H7 (cell line): ENCODE measurements at regions not wholly inside any gene's neighbourhood (a gene's known extent, or its start where the extent isn't known, plus 50 kb on each side); places are given as distances from the start of the nearest gene placed in this dataset.
"Not testable (repeated sequence)": the region's sequence is repeated elsewhere in the genome, so short reads cannot be mapped to it uniquely, and the experiment has no call there.

Experiments used
- DNase-seq: peaks from one replicate; pipeline ENCODE4 v3.0.0; 2012
- H3K27me3 ChIP-seq: 2 replicates; pipeline ENCODE4 v1.6.0; 2011; ENCODE audit warnings: mild to moderate bottlenecking, low read length; ENCODE audit not compliant: control insufficient read depth, insufficient read depth
- H3K36me3 ChIP-seq: replicated peaks from 2 replicates; pipeline ENCODE4 v1.5.1; 2011; ENCODE audit warnings: low read length; ENCODE audit not compliant: control insufficient read depth, insufficient read depth
- H3K4me3 ChIP-seq: 2 replicates; pipeline ENCODE4 v1.5.1; 2011; ENCODE audit warnings: low read depth, mild to moderate bottlenecking, control low read depth, low read length, moderate library complexity; ENCODE audit not compliant: insufficient read depth

DNA sequence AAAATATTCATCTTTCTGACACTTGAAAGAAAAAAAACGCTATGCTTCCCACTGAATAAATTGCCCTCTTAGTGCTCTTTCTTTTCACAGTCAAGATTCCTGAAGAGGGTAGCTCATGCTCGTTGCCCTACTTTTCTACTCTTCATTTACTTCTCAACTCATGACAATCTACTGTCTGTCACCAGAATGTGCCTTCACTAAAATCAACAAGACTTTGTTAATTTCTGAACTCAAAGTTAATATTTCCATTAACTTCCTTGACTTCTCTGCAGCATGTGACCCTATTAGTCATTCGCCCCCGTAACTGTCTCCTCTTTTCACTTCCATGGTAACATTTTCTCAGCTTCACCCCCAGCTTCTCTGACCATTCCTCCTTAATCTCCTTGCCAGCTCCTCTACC is 98.9 kb upstream of the MAPRE2 start:
- H3K4me3 ChIP-seq, result no peak overlapping the region
- no peak for DNase-seq

GRCh38 chr18:34942975-34943374 is 98.2 kb upstream of the MAPRE2 start:
- no peak for DNase-seq
- no peaks in the 10 kb centered on the region for H3K27me3 ChIP-seq

More for the DNA sequence above, 98.9 kb upstream of the MAPRE2 start:
- Histone ChIP-seq H3K27me3 (no peaks in the 10 kb centered on the region), H3K36me3 (no peaks in the 10 kb centered on the region)

GRCh38 chr18:34943587-34943986 is 97.6 kb upstream of the MAPRE2 start:
- H3K36me3 ChIP-seq, result no peaks in the 10 kb centered on the region
- no peak overlapping the region for H3K4me3 ChIP-seq
- H3K27me3 ChIP-seq, result no peaks in the 10 kb centered on the region
- DNase-seq, result no peak

More at GRCh38 chr18:34942975-34943374, 98.2 kb upstream of the MAPRE2 start:
- Histone ChIP-seq H3K4me3 (no peak overlapping the region), H3K36me3 (no peaks in the 10 kb centered on the region)

- Histone ChIP-seq H3K27me3 (no peaks in the 10 kb centered on the region), H3K36me3 (no peaks in the 10 kb centered on the region), H3K4me3 (no peak overlapping the region)
- no peak for DNase-seq
Measured at GRCh38 chr18:34947711-34948125, 93.5 kb upstream of the MAPRE2 start.

GRCh38 chr18:34951625-34952379 is 89.4 kb upstream of the MAPRE2 start:
- H3K27me3 ChIP-seq, result no peaks in the 10 kb centered on the region
- no peak for DNase-seq
- H3K36me3 ChIP-seq, result no peaks in the 10 kb centered on the region
- no peak overlapping the region for H3K4me3 ChIP-seq

DNA sequence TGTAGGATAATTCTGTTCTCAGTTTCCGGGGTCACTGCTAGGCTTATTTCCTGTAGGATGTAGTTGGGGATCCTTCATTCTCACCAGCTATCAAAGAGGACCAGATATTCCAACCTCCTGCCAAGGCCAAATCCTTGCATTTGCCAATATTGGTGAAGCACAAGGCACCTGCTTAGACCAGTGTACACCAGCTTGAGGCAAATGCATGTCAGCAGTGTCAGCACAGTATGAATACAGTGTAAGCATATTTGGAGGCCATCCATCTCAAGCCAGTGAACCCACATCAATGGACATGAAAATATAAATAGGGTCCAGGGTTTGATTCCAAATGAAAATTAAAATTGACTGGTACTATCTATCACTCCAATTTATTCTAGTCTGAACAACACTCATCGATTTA is 88.0 kb upstream of the MAPRE2 start:
- H3K36me3 ChIP-seq, result no peaks in the 10 kb centered on the region
- no peaks in the 10 kb centered on the region for H3K27me3 ChIP-seq
- no peak overlapping the region for H3K4me3 ChIP-seq
- no peak for DNase-seq

DNA sequence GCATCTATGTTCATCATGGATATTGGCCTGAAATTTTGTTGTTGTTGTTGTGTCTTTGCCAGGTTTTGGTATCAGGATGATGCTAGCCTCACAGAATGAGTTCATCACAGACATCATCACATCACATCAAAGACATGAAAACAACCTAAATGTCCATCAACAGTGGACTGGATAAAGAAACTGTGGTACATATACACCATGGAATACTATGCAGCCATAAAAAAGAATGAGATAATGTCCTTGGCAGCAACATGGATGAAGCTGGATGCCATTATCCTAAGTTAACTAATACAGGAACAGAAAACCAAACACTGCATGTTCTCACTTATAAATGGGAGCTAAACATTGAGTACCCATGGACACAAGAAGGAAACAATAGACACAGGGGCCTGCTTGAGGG is 85.7 kb upstream of the MAPRE2 start:
- not testable (repeated sequence) for H3K4me3 ChIP-seq, H3K36me3 ChIP-seq, H3K27me3 ChIP-seq, DNase-seq

GRCh38 chr18:34956663-34957062 is 84.5 kb upstream of the MAPRE2 start:
- no peak for DNase-seq
- Histone ChIP-seq H3K27me3 (no peaks in the 10 kb centered on the region), H3K36me3 (no peaks in the 10 kb centered on the region)

GRCh38 chr18:34957119-34957863 is 83.9 kb upstream of the MAPRE2 start:
- Histone ChIP-seq H3K36me3 (no peaks in the 10 kb centered on the region), H3K4me3 (no peak overlapping the region), H3K27me3 (no peaks in the 10 kb centered on the region)
- no peak for DNase-seq

More at GRCh38 chr18:34956663-34957062, 84.5 kb upstream of the MAPRE2 start:
- no peak overlapping the region for H3K4me3 ChIP-seq

DNA sequence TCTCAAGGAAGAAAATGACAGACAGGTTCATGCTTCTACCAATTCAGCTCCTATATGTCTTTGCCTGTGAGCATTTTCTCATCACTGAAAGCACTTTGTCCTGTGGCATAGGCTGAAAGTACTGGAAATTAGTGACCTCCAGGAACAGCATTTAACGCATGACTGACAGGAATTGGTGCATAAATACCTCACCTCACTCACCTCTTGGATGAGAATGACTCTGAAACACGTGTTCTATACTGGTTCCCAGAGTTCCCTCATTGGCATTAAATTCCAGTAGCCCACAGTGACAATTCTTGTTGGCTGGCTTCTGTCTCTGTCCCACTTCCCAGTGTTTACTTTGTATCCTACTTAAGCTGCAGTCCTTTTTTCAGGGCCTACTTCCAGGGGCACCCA is 83.4 kb upstream of the MAPRE2 start:
- Histone ChIP-seq H3K4me3 (no peak overlapping the region), H3K36me3 (no peaks in the 10 kb centered on the region), H3K27me3 (no peaks in the 10 kb centered on the region)
- no peak for DNase-seq

DNA sequence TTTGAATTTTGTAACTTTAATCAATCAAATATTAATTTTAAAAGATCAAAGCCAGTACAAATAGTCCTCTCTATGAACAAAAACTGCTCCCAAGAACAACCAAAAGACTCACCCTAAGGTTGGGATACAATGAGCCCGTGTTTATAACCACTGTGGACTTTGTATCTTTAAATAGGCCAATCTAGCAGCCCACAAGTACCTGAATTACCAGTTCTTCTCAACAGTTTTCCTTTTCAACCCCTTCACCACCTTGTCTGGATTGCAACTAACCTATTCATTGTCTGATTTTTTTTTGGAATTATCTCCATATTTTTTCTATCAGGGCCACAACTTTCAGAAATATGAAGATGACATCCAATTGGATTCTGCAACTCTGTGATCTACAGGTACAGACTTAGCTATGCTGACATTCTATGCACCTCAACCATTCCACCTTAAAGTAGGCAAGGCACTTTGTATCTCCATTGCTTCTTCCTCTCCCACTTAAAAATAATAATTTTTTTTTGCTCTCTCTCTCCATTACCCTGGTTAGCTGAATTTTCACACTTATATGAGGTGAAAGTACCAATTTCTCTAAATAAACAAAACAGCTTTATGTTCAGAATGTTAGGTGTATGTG is 81.9 kb upstream of the MAPRE2 start:
- DNase-seq, result no peak
- no peak overlapping the region for H3K4me3 ChIP-seq
- H3K27me3 ChIP-seq, result no peaks in the 10 kb centered on the region
- no peaks in the 10 kb centered on the region for H3K36me3 ChIP-seq

DNA sequence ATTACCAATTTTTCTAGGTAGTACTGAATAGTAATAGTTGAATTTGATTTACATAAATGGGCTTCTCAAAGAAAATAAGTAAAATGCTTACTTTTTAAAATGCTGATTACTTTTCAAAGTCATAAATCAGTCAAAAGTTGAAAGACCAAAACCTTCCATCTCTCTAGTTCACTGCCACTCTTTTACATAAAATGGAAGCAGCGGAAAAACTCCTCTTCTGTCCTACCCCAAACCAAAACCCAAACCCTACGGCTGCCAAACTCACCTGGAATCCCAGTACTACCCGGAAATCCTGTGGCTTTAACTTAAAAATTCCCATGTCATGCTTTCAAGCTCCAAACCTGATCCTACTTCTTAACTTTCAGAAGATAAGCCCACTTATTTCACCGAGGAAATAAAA is 81.2 kb upstream of the MAPRE2 start:
- Histone ChIP-seq H3K36me3 (no peaks in the 10 kb centered on the region), H3K4me3 (no peak overlapping the region), H3K27me3 (no peaks in the 10 kb centered on the region)
- DNase-seq, result no peak

DNA sequence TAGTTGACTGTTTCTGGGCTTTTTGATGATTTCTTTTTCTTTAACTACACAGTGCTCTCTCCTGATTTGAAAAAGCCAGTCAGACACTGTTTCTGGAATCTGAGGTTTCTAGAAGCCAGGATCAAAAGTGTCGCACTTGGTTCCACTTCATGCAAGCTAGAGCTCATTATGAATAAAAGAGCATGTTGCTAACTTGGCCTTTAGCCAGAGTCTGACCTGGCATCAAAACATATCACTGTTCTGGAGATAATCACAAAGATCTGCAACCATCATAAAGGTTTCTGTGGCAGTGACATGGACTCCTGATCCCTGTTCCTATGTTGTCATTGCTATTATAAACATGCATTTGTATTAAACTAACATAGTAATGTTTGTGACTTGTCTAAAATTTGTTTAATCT is 76.1 kb upstream of the MAPRE2 start:
- H3K27me3 ChIP-seq, result no peaks in the 10 kb centered on the region
- no peaks in the 10 kb centered on the region for H3K36me3 ChIP-seq
- no peak for DNase-seq
- no peak overlapping the region for H3K4me3 ChIP-seq

GRCh38 chr18:34965566-34965965 is 75.6 kb upstream of the MAPRE2 start:
- no peak overlapping the region for H3K4me3 ChIP-seq
- no peaks in the 10 kb centered on the region for H3K36me3 ChIP-seq

GRCh38 chr18:34970106-34970505 is 71.1 kb upstream of the MAPRE2 start:
- H3K27me3 ChIP-seq, result peaks cover 13% of the 10 kb centered on the region
- H3K36me3 ChIP-seq, result no peaks in the 10 kb centered on the region
- H3K4me3 ChIP-seq, result no peak overlapping the region
- DNase-seq, result no peak

More at GRCh38 chr18:34965566-34965965, 75.6 kb upstream of the MAPRE2 start:
- no peaks in the 10 kb centered on the region for H3K27me3 ChIP-seq
- DNase-seq, result no peak
